MM.1S (cell line): ENCODE measurements at regions not wholly inside any gene's neighbourhood (a gene's known extent, or its start where the extent isn't known, plus 50 kb on each side); places are given as distances from the start of the nearest gene placed in this dataset.

ENCODE experiments used
- EZH2 ChIP-seq: fragments of 300-600 bp; sonication (generic); optimal IDR thresholded peaks from 2 replicates; pipeline ENCODE3; 2017; ENCODE audit warnings: low read depth, mild to moderate bottlenecking, antibody characterized with exemption, low read length, mixed read lengths
- EZH2phosphoT487 ChIP-seq: fragments of 300-600 bp; sonication (generic); IDR thresholded peaks from 2 replicates; pipeline ENCODE4 v1.6.1; 2018; ENCODE audit warnings: antibody characterized with exemption, low read length
- TF ChIP-seq, protein P1 (sequence below): fragments of 300-600 bp; sonication (generic); IDR thresholded peaks from 2 replicates; pipeline ENCODE4 v1.5.1; 2016; ENCODE audit warnings: antibody characterized with exemption, low read length, mixed read lengths

- TF ChIP-seq EZH2, result no peak
- TF ChIP-seq, protein P1, sequence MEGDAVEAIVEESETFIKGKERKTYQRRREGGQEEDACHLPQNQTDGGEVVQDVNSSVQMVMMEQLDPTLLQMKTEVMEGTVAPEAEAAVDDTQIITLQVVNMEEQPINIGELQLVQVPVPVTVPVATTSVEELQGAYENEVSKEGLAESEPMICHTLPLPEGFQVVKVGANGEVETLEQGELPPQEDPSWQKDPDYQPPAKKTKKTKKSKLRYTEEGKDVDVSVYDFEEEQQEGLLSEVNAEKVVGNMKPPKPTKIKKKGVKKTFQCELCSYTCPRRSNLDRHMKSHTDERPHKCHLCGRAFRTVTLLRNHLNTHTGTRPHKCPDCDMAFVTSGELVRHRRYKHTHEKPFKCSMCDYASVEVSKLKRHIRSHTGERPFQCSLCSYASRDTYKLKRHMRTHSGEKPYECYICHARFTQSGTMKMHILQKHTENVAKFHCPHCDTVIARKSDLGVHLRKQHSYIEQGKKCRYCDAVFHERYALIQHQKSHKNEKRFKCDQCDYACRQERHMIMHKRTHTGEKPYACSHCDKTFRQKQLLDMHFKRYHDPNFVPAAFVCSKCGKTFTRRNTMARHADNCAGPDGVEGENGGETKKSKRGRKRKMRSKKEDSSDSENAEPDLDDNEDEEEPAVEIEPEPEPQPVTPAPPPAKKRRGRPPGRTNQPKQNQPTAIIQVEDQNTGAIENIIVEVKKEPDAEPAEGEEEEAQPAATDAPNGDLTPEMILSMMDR, result no peak
- no peak for TF ChIP-seq EZH2phosphoT487
Measured at GRCh38 chr5:17738446-17738845, 104.2 kb downstream of the TAF11L14 start.
